ENCODE measurements at regions not wholly inside any gene's neighbourhood (a gene's known extent, or its start where the extent isn't known, plus 50 kb on each side); places are given as distances from the start of the nearest gene placed in this dataset.

DNA sequence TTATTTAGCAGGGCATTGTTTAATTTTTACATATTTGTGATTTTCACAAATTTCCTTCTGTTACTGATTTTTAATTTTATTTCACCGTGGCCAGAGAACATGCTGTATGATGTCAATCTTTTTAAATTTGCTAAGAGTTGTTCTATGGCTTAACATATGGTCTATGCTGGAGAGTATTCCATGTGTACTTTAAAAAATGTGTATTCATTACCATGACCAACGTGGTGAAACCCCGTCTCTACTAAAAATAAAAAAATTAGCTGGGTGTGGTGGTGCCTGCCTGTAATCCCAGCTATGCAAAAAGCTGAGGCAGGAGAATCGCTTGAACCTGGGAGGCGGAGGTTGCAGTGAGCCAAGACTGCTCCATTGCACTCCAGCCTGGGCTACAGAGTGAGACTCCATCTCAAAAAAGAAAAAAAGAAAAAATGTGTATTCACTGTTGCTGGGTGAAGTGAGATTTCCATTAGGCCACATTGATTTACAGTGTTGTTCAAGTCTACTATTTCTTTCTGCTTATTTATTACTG is 258.2 kb downstream of the EDEM1 start:
- Histone ChIP-seq H3K9ac (replicated peaks; ENCODE audit: extremely low read depth, insufficient read depth, low read length) (no peak overlapping the region), H3K4me1 (ENCODE audit: control insufficient read depth, extremely low read depth, insufficient read depth, low read length) (no peaks in the 10 kb centered on the region), H2AFZ (ENCODE audit: low read depth, low read length) (no peak overlapping the region), H3K9me1 (replicated peaks; ENCODE audit: control insufficient read depth, extremely low read depth, insufficient read depth, low read length) (no peaks in the 10 kb centered on the region), H4K20me1 (replicated peaks; ENCODE audit: control insufficient read depth, extremely low read depth, insufficient read depth, low read length) (no peaks in the 10 kb centered on the region), H3K4me3 (replicated peaks in 1 of 3; ENCODE audit: insufficient read depth in 1 of 3, low read depth in 1 of 3, low read length in 3 of 3) (no peak overlapping the region), H3K36me3 (ENCODE audit: control insufficient read depth in 2 of 2, extremely low read depth in 1 of 2, insufficient read depth in 2 of 2, low read length in 2 of 2) (no peaks in the 10 kb centered on the region), H3K79me2 (ENCODE audit: control insufficient read depth, insufficient read depth, low read length) (no peaks in the 10 kb centered on the region), H3K27me3 (ENCODE audit: control insufficient read depth in 2 of 2, insufficient read depth in 2 of 2, low read length in 2 of 2) (no peaks in the 10 kb centered on the region), H3K4me2 (ENCODE audit: insufficient read depth, low read length) (no peak overlapping the region), H3K9me3 (replicated peaks; ENCODE audit: control insufficient read depth, insufficient read depth, low read length) (no peaks in the 10 kb centered on the region), H3K27ac (ENCODE audit: insufficient read depth, low read depth, low read length) (no peak overlapping the region)
- FAIRE-seq (no peak), DNase-seq (ENCODE audit: low read depth, low spot score) (no peak)
- dilution Hi-C loops (cut with MboI; ENCODE audit: extremely low pct_ligation_motif_present, low sequenced_read_pairs) (no loop called here), intact Hi-C loops (cut with micrococcal nuclease) (no loop called here)
- TF ChIP-seq POLR2A (IDR thresholded peaks at IDR 0.05; ENCODE audit: low read depth, low read length) (no peak), POLR2AphosphoS5 (IDR thresholded peaks at IDR 0.05; ENCODE audit: insufficient read depth, low read depth, low read length) (no peak), FOS (IDR thresholded peaks at IDR 0.05; ENCODE audit: borderline replicate concordance, insufficient read depth, low read length) (no peak), CTCF (IDR thresholded peaks at IDR 0.05; ENCODE audit: extremely low read depth in 1 of 2, insufficient read depth in 1 of 2, low read depth in 1 of 2, low read length in 2 of 2) (no peak), MYC (IDR thresholded peaks at IDR 0.05; ENCODE audit: low read depth, low read length) (no peak), GATA2 (IDR thresholded peaks at IDR 0.05; ENCODE audit: insufficient read depth, insufficient read length, low read depth, low read length) (no peak), EZH2 (IDR thresholded peaks at IDR 0.05; ENCODE audit: borderline replicate concordance, low read depth, low read length, severe bottlenecking) (no peak)
- POLR2A ChIA-PET: no interaction called here
- CTCF ChIA-PET: no interaction called here
- BruUV-seq (replicated peaks): no TSS peak

Data from endothelial cell of umbilical vein (primary cell).